ELR (cell line): ENCODE measurements at regions not wholly inside any gene's neighbourhood (a gene's known extent, or its start where the extent isn't known, plus 50 kb on each side); places are given as distances from the start of the nearest gene placed in this dataset.
"Not testable (repeated sequence)": the region's sequence is repeated elsewhere in the genome, so short reads cannot be mapped to it uniquely, and the experiment has no call there.

Source experiments
- DNase-seq: peaks from one replicate; pipeline ENCODE4 v3.0.0-alpha.2; 2015; ENCODE audit warnings: low read depth

- DNase-seq, result not testable (repeated sequence)
Measured at GRCh38 chr7:9919-10318, 182.5 kb upstream of the FAM20C start.

GRCh38 chr7:32565-33280 is 159.6 kb upstream of the FAM20C start:
- not testable (repeated sequence) for DNase-seq

GRCh38 chr7:35121-35541 is 157.2 kb upstream of the FAM20C start:
- not testable (repeated sequence) for DNase-seq

- not testable (repeated sequence) for DNase-seq
Measured at GRCh38 chr7:36539-36938, 155.8 kb upstream of the FAM20C start.

- DNase-seq, result not testable (repeated sequence)
Measured at GRCh38 chr7:37656-38055, 154.7 kb upstream of the FAM20C start.

- DNase-seq, result not testable (repeated sequence)
Measured at GRCh38 chr7:38444-38843, 153.9 kb upstream of the FAM20C start.

GRCh38 chr7:39984-40740 is 152.2 kb upstream of the FAM20C start:
- DNase-seq, result not testable (repeated sequence)

GRCh38 chr7:40799-41750 is 151.3 kb upstream of the FAM20C start:
- DNase-seq, result no peak

- no peak for DNase-seq
Measured at GRCh38 chr7:41917-42565, 150.3 kb upstream of the FAM20C start.

- no peak for DNase-seq
Measured at GRCh38 chr7:43791-44540, 148.4 kb upstream of the FAM20C start.

GRCh38 chr7:44541-44896 is 147.9 kb upstream of the FAM20C start:
- DNase-seq, result no peak

GRCh38 chr7:45106-46090 is 147.0 kb upstream of the FAM20C start:
- no peak for DNase-seq

GRCh38 chr7:46123-46829 is 146.1 kb upstream of the FAM20C start:
- DNase-seq, result no peak

- no peak for DNase-seq
Measured at GRCh38 chr7:46830-47140, 145.6 kb upstream of the FAM20C start.

GRCh38 chr7:51456-52068 is 140.8 kb upstream of the FAM20C start:
- DNase-seq, result no peak

- DNase-seq, result no peak
Measured at GRCh38 chr7:52100-52499, 140.3 kb upstream of the FAM20C start.

GRCh38 chr7:53531-53930 is 138.8 kb upstream of the FAM20C start:
- no peak for DNase-seq

GRCh38 chr7:54615-55014 is 137.8 kb upstream of the FAM20C start:
- DNase-seq, result no peak

GRCh38 chr7:55690-56248 is 136.6 kb upstream of the FAM20C start:
- peak; percentile 22 for DNase-seq
